B cell (primary cell): ENCODE measurements at regions not wholly inside any gene's neighbourhood (a gene's known extent, or its start where the extent isn't known, plus 50 kb on each side); places are given as distances from the start of the nearest gene placed in this dataset.

Experiments
- ATAC-seq: fragments of 200-7000 bp; cut with Tn5 transposase; one replicate; pipeline ENCODE4 v1.10.0; 2021; ENCODE audit warnings: low read depth, mild to moderate bottlenecking, moderate number of reproducible peaks, moderate library complexity
- CTCF ChIA-PET: fragments of 350-600 bp; sonication (Branson Sonifier 250); formaldehyde crosslinking; loops from one replicate; lab custom pipeline; 2021; ENCODE audit warnings: antibody characterized with exemption, inconsistent platforms; lab: Charles Lee
- POLR2A ChIA-PET: fragments of 350-600 bp; sonication (Branson Sonifier 250); formaldehyde crosslinking; loops from one replicate; lab custom pipeline; 2021; ENCODE audit warnings: antibody characterized with exemption; lab: Charles Lee
- DNase-seq: peaks from one replicate; pipeline ENCODE4 v3.0.0; 2013
- H2AFZ ChIP-seq: 2 replicates; pipeline ENCODE4 v1.6.1; 2012; ENCODE audit warnings: mild to moderate bottlenecking, low read depth, low read length; ENCODE audit not compliant: insufficient read depth, poor library complexity, severe bottlenecking
- H3K27ac ChIP-seq, 2 donors: 1 replicate in 1 of 2; 2 replicates in 1 of 2; pipeline ENCODE4 v1.5.1; 2012 to 2013; ENCODE audit warnings: low read length in 2 of 2, mild to moderate bottlenecking in 2 of 2, moderate library complexity in 1 of 2
- H3K27me3 ChIP-seq, 4 experiments: fragments of 200-600 bp in 1 of 4; sonication (generic) in 1 of 4; replicated peaks in 1 of 4; 1 replicate in 2 of 4; 2 replicates in 2 of 4; pipeline versions ENCODE4 v1.6.1 to v1.7.0; 2013 to 2016; ENCODE audit warnings: low read length in 3 of 4, mild to moderate bottlenecking in 2 of 4, mixed read lengths in 1 of 4, moderate library complexity in 1 of 4; ENCODE audit not compliant: insufficient read depth in 4 of 4, control insufficient read depth in 3 of 4; ENCODE audit errors: control extremely low read depth in 1 of 4
- H3K36me3 ChIP-seq, 2 experiments: replicated peaks in 1 of 2; 1 replicate in 1 of 2; 2 replicates in 1 of 2; pipeline versions ENCODE4 v1.6.1 to v1.7.1; 2013; ENCODE audit warnings: low read length in 1 of 2; ENCODE audit not compliant: insufficient read depth in 2 of 2, control insufficient read depth in 1 of 2; ENCODE audit errors: control extremely low read depth in 1 of 2, extremely low read depth in 1 of 2
- H3K4me1 ChIP-seq, 2 donors: fragments of 200-600 bp in 1 of 2; sonication (generic) in 1 of 2; 1 replicate in 1 of 2; 2 replicates in 1 of 2; pipeline versions ENCODE4 v1.5.1 to v1.6.1; 2013 to 2017; ENCODE audit warnings: low read length in 2 of 2; ENCODE audit not compliant: control insufficient read depth in 2 of 2, insufficient read depth in 2 of 2
- H3K4me2 ChIP-seq: replicated peaks from 2 replicates; pipeline ENCODE3; 2012; ENCODE audit warnings: mild to moderate bottlenecking, low read depth, low read length; ENCODE audit not compliant: poor library complexity, severe bottlenecking
- H3K4me3 ChIP-seq, 5 experiments: fragments of 200-600 bp in 1 of 5; sonication (generic) in 1 of 5; 1 replicate in 3 of 5; 2 replicates in 2 of 5; pipeline versions ENCODE4 v1.5.1 to v1.7.0; 2011 to 2016; ENCODE audit warnings: low read length in 4 of 5, mild to moderate bottlenecking in 4 of 5, low read depth in 2 of 5, control low read depth in 1 of 5, moderate library complexity in 1 of 5; ENCODE audit not compliant: insufficient read depth in 1 of 5; ENCODE audit errors: control extremely low read depth in 1 of 5, extremely low read depth in 1 of 5
- H3K79me2 ChIP-seq: fragments of 200-600 bp; sonication (generic); one replicate; pipeline ENCODE4 v1.6.0; 2016; ENCODE audit warnings: low read length; ENCODE audit not compliant: control insufficient read depth, insufficient read depth
- H3K9ac ChIP-seq: fragments of 200-600 bp; sonication (generic); 2 replicates; pipeline ENCODE4 v1.6.1; 2017; ENCODE audit warnings: mild to moderate bottlenecking, low read length, moderate library complexity
- H3K9me3 ChIP-seq, 3 donors: one replicate each; pipeline versions ENCODE4 v1.6.1 to v1.7.1; 2013; ENCODE audit warnings: low read length in 2 of 3; ENCODE audit not compliant: control insufficient read depth in 2 of 3, insufficient read depth in 1 of 3; ENCODE audit errors: control extremely low read depth in 1 of 3
- H4K20me1 ChIP-seq: 2 replicates; pipeline ENCODE4 v1.6.0; 2012; ENCODE audit warnings: mild to moderate bottlenecking, low read length; ENCODE audit not compliant: insufficient read depth, control insufficient read depth, poor library complexity, severe bottlenecking
- H3K27ac Mint-ChIP-seq: one replicate; pipeline ENCODE4 v1.8.0; 2021; ENCODE audit warnings: mixed read lengths
- H3K27me3 Mint-ChIP-seq: one replicate; pipeline ENCODE4 v1.8.0; 2021; ENCODE audit warnings: mixed read lengths
- H3K4me1 Mint-ChIP-seq: one replicate; pipeline ENCODE4 v1.8.0; 2021; ENCODE audit warnings: mixed read lengths
- H3K4me3 Mint-ChIP-seq: one replicate; pipeline ENCODE4 v1.8.0; 2021; ENCODE audit warnings: mixed read lengths
- H3K9me3 Mint-ChIP-seq: one replicate; pipeline ENCODE4 v1.8.0; 2022; ENCODE audit warnings: mixed read lengths; ENCODE audit not compliant: insufficient read depth
- EZH2 ChIP-seq: IDR thresholded peaks from 2 replicates; pipeline ENCODE4 v1.6.1; 2012; ENCODE audit warnings: borderline replicate concordance, low read depth, mild to moderate bottlenecking, moderate library complexity, low read length; ENCODE audit not compliant: insufficient read depth, poor library complexity, severe bottlenecking
- WGBS: methylation state at CpG from one replicate; pipeline ENCODE4 v1.1.5; 2013; ENCODE audit warnings: missing lambda C conversion rate; ENCODE audit not compliant: insufficient coverage; 5-methylcytosine and 5-hydroxymethylcytosine counted together
- intact Hi-C: fragments of 100-400 bp; cut with micrococcal nuclease; formaldehyde crosslinking; loops from one replicate; pipeline ENCODE4 v1.10.0; 2022
- TF ChIP-seq, protein P1 (sequence below): fragments of 200-600 bp; IDR thresholded peaks from one replicate; pipeline ENCODE4 v1.8.0; 2022; ENCODE audit warnings: antibody characterized with exemption, mild to moderate bottlenecking

DNA sequence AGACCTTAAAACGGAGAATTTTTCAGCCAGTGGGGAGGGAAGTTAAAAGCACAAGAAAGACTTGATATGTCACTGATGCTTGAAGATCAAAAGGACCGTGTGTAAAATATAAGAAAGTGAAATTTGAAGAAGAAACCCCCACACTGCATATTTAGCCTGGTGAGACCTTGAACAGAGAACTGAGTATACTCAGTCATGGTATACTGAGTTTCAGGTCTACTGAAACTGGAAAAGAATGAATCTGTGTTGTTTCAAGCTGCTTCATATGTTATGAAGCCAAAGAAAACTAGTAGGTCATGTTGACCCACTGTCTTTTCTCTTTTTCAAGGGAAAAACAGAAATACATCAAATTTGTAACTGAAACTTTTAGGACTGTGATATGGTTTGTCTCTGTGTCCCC lies 443.8 kb upstream of the GJE1 start:
- no peak for ATAC-seq
- no peaks in the 10 kb centered on the region for H3K4me1 Mint-ChIP-seq
- no peak for TF ChIP-seq EZH2
- TF ChIP-seq, protein P1, sequence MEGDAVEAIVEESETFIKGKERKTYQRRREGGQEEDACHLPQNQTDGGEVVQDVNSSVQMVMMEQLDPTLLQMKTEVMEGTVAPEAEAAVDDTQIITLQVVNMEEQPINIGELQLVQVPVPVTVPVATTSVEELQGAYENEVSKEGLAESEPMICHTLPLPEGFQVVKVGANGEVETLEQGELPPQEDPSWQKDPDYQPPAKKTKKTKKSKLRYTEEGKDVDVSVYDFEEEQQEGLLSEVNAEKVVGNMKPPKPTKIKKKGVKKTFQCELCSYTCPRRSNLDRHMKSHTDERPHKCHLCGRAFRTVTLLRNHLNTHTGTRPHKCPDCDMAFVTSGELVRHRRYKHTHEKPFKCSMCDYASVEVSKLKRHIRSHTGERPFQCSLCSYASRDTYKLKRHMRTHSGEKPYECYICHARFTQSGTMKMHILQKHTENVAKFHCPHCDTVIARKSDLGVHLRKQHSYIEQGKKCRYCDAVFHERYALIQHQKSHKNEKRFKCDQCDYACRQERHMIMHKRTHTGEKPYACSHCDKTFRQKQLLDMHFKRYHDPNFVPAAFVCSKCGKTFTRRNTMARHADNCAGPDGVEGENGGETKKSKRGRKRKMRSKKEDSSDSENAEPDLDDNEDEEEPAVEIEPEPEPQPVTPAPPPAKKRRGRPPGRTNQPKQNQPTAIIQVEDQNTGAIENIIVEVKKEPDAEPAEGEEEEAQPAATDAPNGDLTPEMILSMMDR = no peak
- Histone ChIP-seq H3K4me2 (no peak overlapping the region), H3K79me2 (no peaks in the 10 kb centered on the region), H3K9ac (no peak overlapping the region), H3K9me3 (no peaks in the 10 kb centered on the region), H2AFZ (no peak overlapping the region), H3K4me3 (no peak overlapping the region), H3K27me3 (no peaks in the 10 kb centered on the region), H3K27ac (no peak overlapping the region), H3K36me3 (no peaks in the 10 kb centered on the region), H4K20me1 (no peaks in the 10 kb centered on the region), H3K4me1 (no peaks in the 10 kb centered on the region)
- CTCF ChIA-PET = no interaction called here
- no peak for DNase-seq
- H3K27me3 Mint-ChIP-seq = no peaks in the 10 kb centered on the region
- no peak overlapping the region for H3K27ac Mint-ChIP-seq
- POLR2A ChIA-PET = no interaction called here
- no peak overlapping the region for H3K4me3 Mint-ChIP-seq
- intact Hi-C loops = no loop called here
- whole genome bisulfite sequencing = no CpG with 5 or more reads among the region's 2 CpGs
- no peaks in the 10 kb centered on the region for H3K9me3 Mint-ChIP-seq

DNA sequence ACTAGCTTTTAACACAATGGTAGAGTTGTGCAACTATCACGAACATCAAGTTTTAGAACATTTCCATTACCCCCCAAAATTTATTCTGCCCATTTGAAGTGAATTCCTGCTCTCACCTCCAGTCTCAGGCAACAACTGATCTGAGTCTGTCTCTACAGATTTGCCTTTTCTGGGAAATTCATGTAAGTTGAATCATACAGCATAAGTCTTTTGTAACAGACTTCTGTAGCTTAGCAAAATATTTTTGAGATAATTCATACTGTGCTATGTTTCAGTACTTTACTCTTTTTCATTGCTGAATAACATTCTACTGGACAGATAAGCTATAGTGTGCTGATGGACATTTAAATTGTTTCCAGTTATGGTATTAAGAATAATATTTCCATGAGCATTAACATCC lies 447.3 kb upstream of the GJE1 start:
- Mint-ChIP-seq H3K27ac (no peak overlapping the region), H3K27me3 (no peaks in the 10 kb centered on the region), H3K4me1 (no peaks in the 10 kb centered on the region), H3K4me3 (no peak overlapping the region), H3K9me3 (no peaks in the 10 kb centered on the region)
- intact Hi-C loops = no loop called here
- Histone ChIP-seq H3K9ac (no peak overlapping the region), H3K79me2 (no peaks in the 10 kb centered on the region), H3K4me1 (no peaks in the 10 kb centered on the region), H3K4me3 (no peak overlapping the region), H3K27ac (no peak overlapping the region), H2AFZ (no peak overlapping the region), H3K36me3 (no peaks in the 10 kb centered on the region), H3K27me3 (no peaks in the 10 kb centered on the region), H3K4me2 (no peak overlapping the region), H4K20me1 (no peaks in the 10 kb centered on the region), H3K9me3 (no peaks in the 10 kb centered on the region)
- TF ChIP-seq, protein P1 = no peak
- TF ChIP-seq EZH2 = no peak
- no peak for DNase-seq
- ATAC-seq = no peak
- WGBS = no CpG with 5 or more reads among the region's 1 CpG
- POLR2A ChIA-PET = no interaction called here
- CTCF ChIA-PET = no interaction called here
